Right atrium auricular region (tissue), 2 donors: ENCODE measurements at regions not wholly inside any gene's neighbourhood (a gene's known extent, or its start where the extent isn't known, plus 50 kb on each side); places are given as distances from the start of the nearest gene placed in this dataset.

Source experiments
- DNase-seq: peaks from one replicate; pipeline ENCODE4 v3.0.0-alpha.2; 2019; ENCODE audit warnings: low spot score
- H3K27ac ChIP-seq, 2 donors: fragments of 200-600 bp; sonication (generic); 1 replicate in 1 of 2; 2 replicates in 1 of 2; pipeline ENCODE4 v1.5.1; 2016 to 2019
- H3K27me3 ChIP-seq, 2 donors: fragments of 200-600 bp; sonication (generic); one replicate each; pipeline versions ENCODE4 v1.5.1 to v1.6.0; 2017 to 2019
- H3K36me3 ChIP-seq: fragments of 200-600 bp; sonication (generic); one replicate; pipeline ENCODE4 v1.5.1; 2016
- H3K4me1 ChIP-seq, 2 donors: fragments of 200-600 bp; sonication (generic); one replicate each; pipeline versions ENCODE4 v1.5.1 to v1.6.0; 2017 to 2019
- H3K4me3 ChIP-seq, 2 donors: fragments of 200-600 bp; sonication (generic); 1 replicate in 1 of 2; 2 replicates in 1 of 2; pipeline ENCODE4 v1.5.1; 2017 to 2019; ENCODE audit warnings: mild to moderate bottlenecking in 1 of 2, moderate library complexity in 1 of 2
- H3K9me3 ChIP-seq, 2 donors: fragments of 200-600 bp; sonication (generic); one replicate each; pipeline ENCODE4 v1.5.1; 2019
- TF ChIP-seq, protein P1 (sequence below), 2 donors: fragments of 200-600 bp; sonication (generic); IDR thresholded peaks; one replicate each; pipeline ENCODE4 v1.5.1; 2019; ENCODE audit warnings: antibody characterized with exemption in 2 of 2

DNA sequence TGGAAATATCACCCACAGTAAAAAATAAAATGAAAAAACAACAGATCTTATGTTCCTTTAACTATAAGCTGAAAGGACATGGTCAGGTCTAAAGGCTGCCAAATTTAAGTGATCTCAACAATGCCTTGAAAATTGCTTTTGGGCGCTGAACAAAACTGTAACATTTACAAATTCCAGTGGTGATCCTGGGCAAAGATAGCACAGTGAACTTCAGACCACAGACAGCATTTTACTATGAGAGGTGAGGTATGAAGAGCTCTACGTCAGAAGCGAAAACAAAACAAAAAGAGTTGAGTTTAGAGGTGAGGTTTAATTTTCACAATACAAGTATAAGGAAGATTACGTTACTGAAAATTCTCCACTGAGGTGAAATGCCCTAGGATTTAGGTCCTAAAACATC is 165.8 kb upstream of the STK32A start:
- H3K9me3 ChIP-seq, result no peaks in the 10 kb centered on the region
- no peaks in the 10 kb centered on the region for H3K4me1 ChIP-seq
- no peak overlapping the region for H3K27ac ChIP-seq
- no peaks in the 10 kb centered on the region for H3K27me3 ChIP-seq
- TF ChIP-seq, protein P1, sequence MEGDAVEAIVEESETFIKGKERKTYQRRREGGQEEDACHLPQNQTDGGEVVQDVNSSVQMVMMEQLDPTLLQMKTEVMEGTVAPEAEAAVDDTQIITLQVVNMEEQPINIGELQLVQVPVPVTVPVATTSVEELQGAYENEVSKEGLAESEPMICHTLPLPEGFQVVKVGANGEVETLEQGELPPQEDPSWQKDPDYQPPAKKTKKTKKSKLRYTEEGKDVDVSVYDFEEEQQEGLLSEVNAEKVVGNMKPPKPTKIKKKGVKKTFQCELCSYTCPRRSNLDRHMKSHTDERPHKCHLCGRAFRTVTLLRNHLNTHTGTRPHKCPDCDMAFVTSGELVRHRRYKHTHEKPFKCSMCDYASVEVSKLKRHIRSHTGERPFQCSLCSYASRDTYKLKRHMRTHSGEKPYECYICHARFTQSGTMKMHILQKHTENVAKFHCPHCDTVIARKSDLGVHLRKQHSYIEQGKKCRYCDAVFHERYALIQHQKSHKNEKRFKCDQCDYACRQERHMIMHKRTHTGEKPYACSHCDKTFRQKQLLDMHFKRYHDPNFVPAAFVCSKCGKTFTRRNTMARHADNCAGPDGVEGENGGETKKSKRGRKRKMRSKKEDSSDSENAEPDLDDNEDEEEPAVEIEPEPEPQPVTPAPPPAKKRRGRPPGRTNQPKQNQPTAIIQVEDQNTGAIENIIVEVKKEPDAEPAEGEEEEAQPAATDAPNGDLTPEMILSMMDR (IDR thresholded peaks at IDR 0.05), result no peak
- H3K4me3 ChIP-seq, result no peak overlapping the region
- no peaks in the 10 kb centered on the region for H3K36me3 ChIP-seq
- no peak for DNase-seq

DNA sequence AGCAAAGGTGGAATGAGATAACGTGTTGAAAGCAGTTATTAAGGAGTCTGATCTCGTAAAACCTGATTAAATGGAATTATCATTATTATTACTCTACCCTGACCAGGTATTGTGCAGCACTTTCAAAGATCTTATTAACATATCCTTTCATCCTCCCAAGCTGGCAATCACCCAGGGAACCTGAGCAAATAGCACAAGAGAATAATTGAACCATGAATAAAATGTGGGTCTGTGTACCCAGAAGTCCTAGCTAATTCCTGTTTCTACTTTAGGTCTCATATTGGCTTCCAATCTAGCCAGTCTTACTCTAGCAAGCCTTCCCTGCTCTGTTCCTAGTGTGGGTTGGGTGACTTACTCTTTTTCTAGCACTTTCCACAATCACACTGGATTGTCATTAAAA is 162.2 kb upstream of the STK32A start:
- TF ChIP-seq, protein P1 (IDR thresholded peaks at IDR 0.05), result no peak
- H3K27me3 ChIP-seq, result no peaks in the 10 kb centered on the region
- no peak for DNase-seq
- H3K4me1 ChIP-seq, result no peaks in the 10 kb centered on the region
- no peak overlapping the region for H3K4me3 ChIP-seq
- H3K9me3 ChIP-seq, result no peaks in the 10 kb centered on the region
- no peak overlapping the region for H3K27ac ChIP-seq
- H3K36me3 ChIP-seq, result no peaks in the 10 kb centered on the region

DNA sequence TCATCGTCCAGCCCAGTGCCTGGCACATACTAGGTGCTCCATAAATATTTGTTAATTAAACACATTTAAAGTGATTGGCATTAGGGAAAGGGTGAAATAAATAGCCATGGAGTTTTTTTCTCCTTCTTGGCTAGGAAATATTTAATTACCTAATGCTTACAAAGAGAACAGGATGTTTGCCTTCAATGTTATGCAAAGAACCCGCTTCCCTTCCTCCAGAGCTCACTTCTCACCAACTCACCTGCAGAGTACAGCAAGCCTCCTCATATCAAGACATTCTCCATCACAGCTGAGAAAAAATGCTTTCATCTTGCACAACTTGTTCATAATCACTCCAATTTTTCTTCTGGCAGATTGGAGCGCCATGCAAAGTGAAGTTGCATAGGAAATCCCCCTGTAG is 161.7 kb upstream of the STK32A start:
- Histone ChIP-seq H3K4me1 (no peaks in the 10 kb centered on the region), H3K27ac (no peak overlapping the region), H3K4me3 (no peak overlapping the region), H3K9me3 (no peaks in the 10 kb centered on the region), H3K36me3 (no peaks in the 10 kb centered on the region), H3K27me3 (no peaks in the 10 kb centered on the region)
- TF ChIP-seq, protein P1 (IDR thresholded peaks at IDR 0.05), result no peak
- DNase-seq, result no peak

DNA sequence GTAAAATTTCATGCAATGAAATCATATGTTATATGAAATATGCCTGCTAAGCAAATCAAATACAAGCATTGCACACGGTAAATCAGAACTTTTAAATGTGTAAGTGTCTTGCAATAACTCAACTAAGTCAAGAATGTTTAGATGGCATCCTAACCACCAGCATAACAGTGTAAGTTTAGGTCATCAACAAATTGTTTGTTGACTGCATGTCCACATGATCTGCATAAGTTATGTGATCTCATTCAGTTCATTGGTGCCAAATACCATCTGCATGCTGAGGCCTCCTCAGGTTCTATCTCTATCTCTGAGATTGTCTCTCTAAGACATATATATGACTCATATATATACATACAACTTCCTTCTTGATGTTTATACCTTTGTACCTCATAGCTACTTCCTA is 159.6 kb upstream of the STK32A start:
- TF ChIP-seq, protein P1 (IDR thresholded peaks at IDR 0.05), result no peak
- H3K36me3 ChIP-seq, result no peaks in the 10 kb centered on the region

DNA sequence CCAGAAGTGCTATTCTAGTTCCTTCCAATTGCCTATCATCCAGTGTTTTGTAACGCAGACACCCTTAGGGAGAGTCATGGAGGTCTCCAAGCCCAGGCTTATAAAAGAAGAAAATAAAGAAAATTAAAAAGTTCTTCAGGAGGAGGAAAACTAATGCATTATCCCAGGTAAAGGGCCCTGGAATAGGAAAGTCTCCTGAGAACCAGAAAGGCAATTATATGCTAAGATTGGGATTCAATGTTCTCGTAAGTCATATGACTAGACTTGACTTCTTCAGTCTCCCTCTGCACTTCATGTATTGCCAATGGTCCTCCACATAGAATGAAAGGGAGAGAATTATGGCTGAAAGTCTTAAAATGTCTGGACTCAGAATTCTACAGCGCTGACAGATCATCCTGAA is 154.4 kb upstream of the STK32A start:
- Histone ChIP-seq H3K9me3 (no peaks in the 10 kb centered on the region), H3K27me3 (no peaks in the 10 kb centered on the region), H3K27ac (no peak overlapping the region), H3K36me3 (no peaks in the 10 kb centered on the region), H3K4me1 (no peaks in the 10 kb centered on the region), H3K4me3 (no peak overlapping the region)
- no peak for DNase-seq
- TF ChIP-seq, protein P1 (IDR thresholded peaks at IDR 0.05), result no peak

More for the DNA sequence above, 159.6 kb upstream of the STK32A start:
- H3K4me3 ChIP-seq, result no peak overlapping the region
- DNase-seq, result no peak
- no peaks in the 10 kb centered on the region for H3K4me1 ChIP-seq
- no peak overlapping the region for H3K27ac ChIP-seq
- H3K9me3 ChIP-seq, result no peaks in the 10 kb centered on the region
- H3K27me3 ChIP-seq, result no peaks in the 10 kb centered on the region

DNA sequence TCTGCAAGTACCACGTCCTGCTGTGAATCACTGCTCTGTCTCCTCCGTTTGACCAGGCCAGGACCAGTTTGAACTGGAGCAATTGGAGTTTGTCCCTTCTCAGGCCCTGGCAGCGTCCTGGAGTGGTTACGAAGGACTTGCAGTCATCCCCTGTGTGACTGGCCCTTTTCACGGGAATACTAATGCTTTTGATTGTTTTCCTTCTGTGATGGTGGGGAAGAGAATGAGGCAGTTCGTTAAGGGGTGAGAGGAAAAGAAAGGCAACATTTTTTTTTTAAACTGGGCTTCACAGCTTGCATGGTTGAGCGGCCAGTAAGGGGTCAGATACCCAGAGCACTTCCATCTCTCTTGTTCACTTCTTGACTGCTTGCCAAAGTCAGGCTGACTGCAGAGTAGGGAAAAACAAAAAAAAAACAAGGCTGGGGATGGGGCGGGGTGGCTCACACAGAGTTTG is 153.5 kb upstream of the STK32A start:
- H3K36me3 ChIP-seq, result no peaks in the 10 kb centered on the region
- H3K4me3 ChIP-seq, result no peak overlapping the region
- no peak overlapping the region for H3K27ac ChIP-seq
- H3K4me1 ChIP-seq, result no peaks in the 10 kb centered on the region
- DNase-seq, result no peak
- no peaks in the 10 kb centered on the region for H3K9me3 ChIP-seq
- no peaks in the 10 kb centered on the region for H3K27me3 ChIP-seq
- TF ChIP-seq, protein P1 (IDR thresholded peaks at IDR 0.05), result no peak
